Adrenal gland (tissue), 5 donors: ENCODE measurements at regions not wholly inside any gene's neighbourhood (a gene's known extent, or its start where the extent isn't known, plus 50 kb on each side); places are given as distances from the start of the nearest gene placed in this dataset.

ENCODE experiments used
- POLR2A ChIP-seq, 2 donors: fragments of 450-650 bp; IDR thresholded peaks; one replicate each; pipeline ENCODE4 v1.6.1; 2017; ENCODE audit warnings: antibody characterized with exemption in 2 of 2, mild to moderate bottlenecking in 2 of 2, moderate library complexity in 1 of 2
- TF ChIP-seq, protein P1 (sequence below), 6 experiments: fragments of 450-650 bp in 4 of 6; fragments of 200-600 bp in 2 of 6; sonication (generic) in 1 of 6; IDR thresholded peaks; 1 replicate in 5 of 6; 2 replicates in 1 of 6; pipeline versions ENCODE4 v1.5.1 to v1.8.0; 2016 to 2021; ENCODE audit warnings: antibody characterized with exemption in 6 of 6, mild to moderate bottlenecking in 2 of 6, moderate library complexity in 1 of 6
- donor health status: DM: no; HTN: no; CAD: no.

DNA sequence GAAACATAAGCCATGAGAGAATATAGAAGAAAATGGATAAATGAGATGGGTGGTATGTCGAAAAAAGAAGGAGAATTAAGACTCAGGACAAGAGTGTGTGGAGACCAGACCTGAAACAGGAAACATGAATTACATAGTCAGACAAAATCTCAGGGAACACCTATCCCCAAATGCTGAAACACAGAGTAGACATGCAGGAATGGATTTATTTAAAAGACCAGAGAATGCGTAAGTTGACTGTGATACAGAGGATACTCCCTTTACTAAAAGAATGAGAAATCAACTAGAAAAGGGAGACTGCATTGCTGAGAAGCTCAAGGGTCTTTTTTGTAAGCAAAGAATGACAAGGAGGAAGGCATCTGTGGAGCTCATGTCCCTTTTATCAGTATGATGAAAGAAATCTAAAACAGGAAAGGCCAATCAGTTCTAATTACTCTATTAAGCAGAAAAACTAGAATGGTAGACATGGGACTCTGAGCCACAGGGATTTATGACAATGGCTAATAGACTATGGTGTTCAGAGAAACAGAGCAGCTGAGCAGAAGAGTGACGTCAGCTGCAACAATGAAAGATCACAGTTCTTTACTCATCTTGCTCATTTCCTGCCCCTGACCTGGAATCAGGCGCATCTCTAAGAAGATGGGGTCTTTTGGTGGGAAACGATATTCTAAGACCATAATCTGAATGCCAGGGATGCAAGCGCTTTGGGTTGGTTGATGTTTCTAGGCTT lies 138.9 kb upstream of the DHRS4 start:
- TF ChIP-seq, protein P1, sequence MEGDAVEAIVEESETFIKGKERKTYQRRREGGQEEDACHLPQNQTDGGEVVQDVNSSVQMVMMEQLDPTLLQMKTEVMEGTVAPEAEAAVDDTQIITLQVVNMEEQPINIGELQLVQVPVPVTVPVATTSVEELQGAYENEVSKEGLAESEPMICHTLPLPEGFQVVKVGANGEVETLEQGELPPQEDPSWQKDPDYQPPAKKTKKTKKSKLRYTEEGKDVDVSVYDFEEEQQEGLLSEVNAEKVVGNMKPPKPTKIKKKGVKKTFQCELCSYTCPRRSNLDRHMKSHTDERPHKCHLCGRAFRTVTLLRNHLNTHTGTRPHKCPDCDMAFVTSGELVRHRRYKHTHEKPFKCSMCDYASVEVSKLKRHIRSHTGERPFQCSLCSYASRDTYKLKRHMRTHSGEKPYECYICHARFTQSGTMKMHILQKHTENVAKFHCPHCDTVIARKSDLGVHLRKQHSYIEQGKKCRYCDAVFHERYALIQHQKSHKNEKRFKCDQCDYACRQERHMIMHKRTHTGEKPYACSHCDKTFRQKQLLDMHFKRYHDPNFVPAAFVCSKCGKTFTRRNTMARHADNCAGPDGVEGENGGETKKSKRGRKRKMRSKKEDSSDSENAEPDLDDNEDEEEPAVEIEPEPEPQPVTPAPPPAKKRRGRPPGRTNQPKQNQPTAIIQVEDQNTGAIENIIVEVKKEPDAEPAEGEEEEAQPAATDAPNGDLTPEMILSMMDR (IDR thresholded peaks at IDR 0.05) = no peak
- TF ChIP-seq POLR2A (IDR thresholded peaks at IDR 0.05) = no peak
